ENCODE measurements at regions not wholly inside any gene's neighbourhood (a gene's known extent, or its start where the extent isn't known, plus 50 kb on each side); places are given as distances from the start of the nearest gene placed in this dataset.

DNA sequence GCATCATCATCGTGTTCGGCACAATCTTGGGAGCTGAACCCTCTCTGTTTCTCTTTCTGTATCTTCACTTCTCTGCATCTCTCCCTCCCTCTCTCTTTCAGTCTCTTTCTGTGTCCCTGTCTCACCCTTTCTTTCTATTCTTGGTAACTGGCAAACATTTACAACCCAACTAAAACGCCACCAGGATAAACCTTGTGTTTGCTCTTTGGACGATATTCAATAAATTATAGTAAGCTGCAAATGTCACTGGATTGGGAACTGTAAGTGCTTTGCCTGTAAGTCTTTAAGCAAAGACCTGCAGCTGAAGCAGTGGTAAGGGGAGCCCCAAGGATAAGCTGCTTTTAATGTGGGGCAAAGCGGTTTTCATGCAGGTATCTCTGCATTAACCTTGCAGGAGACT is 558.0 kb upstream of the MKI67 start:
- Mint-ChIP-seq H3K4me1 (ENCODE audit: unreplicated experiment) (peaks cover 19% of the 10 kb centered on the region), H3K36me3 (no peaks in the 10 kb centered on the region), H3K9me3 (no peaks in the 10 kb centered on the region)

DNA sequence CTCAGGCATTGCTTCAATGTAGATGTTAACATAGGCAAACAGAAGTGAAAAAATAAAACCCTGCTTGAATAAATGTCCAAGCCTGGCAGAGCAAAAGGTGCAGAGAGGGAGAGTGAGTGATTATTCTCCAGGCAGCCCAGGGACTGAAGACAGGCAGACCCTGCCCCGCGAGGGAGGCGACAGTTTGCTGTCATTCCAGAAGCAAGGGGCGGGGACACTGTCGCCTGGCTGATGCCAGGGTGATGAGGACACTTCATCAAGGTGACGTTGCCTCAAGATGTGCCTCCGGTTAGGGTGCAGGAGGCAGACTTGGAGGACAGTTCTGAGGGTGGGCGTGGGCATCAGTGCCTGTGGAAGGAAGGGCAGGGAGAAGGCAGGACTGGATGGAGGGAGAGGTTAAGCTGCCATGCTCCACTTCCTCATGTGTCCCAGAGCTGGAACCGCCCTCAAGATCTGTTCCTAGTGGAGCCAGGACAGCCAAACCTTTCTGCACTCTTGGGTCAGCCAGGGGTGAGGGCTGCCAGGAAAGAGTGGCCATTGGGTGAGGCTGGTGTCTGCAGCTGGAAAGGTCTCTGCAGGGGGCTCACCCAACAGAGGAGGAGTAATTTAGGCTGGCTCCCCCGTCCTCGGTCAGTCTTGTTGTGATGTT is 560.5 kb upstream of the MKI67 start:
- Mint-ChIP-seq H3K4me3 (no peak overlapping the region), H3K36me3 (no peaks in the 10 kb centered on the region), H3K9me3 (no peaks in the 10 kb centered on the region), H3K27ac (no peak overlapping the region), H3K4me1 (ENCODE audit: unreplicated experiment) (peaks cover 33% of the 10 kb centered on the region), H3K27me3 (peaks cover 31% of the 10 kb centered on the region)
- TF ChIP-seq, protein P1, sequence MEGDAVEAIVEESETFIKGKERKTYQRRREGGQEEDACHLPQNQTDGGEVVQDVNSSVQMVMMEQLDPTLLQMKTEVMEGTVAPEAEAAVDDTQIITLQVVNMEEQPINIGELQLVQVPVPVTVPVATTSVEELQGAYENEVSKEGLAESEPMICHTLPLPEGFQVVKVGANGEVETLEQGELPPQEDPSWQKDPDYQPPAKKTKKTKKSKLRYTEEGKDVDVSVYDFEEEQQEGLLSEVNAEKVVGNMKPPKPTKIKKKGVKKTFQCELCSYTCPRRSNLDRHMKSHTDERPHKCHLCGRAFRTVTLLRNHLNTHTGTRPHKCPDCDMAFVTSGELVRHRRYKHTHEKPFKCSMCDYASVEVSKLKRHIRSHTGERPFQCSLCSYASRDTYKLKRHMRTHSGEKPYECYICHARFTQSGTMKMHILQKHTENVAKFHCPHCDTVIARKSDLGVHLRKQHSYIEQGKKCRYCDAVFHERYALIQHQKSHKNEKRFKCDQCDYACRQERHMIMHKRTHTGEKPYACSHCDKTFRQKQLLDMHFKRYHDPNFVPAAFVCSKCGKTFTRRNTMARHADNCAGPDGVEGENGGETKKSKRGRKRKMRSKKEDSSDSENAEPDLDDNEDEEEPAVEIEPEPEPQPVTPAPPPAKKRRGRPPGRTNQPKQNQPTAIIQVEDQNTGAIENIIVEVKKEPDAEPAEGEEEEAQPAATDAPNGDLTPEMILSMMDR (conservative IDR thresholded peaks at IDR 0.05) = no peak
- no peak for DNase-seq (ENCODE audit: extremely low spot score, unreplicated experiment)

More for the DNA sequence above, 558.0 kb upstream of the MKI67 start:
- TF ChIP-seq, protein P1 (conservative IDR thresholded peaks at IDR 0.05) = no peak
- Mint-ChIP-seq H3K4me3 (no peak overlapping the region), H3K27ac (no peak overlapping the region), H3K27me3 (peaks cover 22% of the 10 kb centered on the region)
- DNase-seq (ENCODE audit: extremely low spot score, unreplicated experiment) = no peak

DNA sequence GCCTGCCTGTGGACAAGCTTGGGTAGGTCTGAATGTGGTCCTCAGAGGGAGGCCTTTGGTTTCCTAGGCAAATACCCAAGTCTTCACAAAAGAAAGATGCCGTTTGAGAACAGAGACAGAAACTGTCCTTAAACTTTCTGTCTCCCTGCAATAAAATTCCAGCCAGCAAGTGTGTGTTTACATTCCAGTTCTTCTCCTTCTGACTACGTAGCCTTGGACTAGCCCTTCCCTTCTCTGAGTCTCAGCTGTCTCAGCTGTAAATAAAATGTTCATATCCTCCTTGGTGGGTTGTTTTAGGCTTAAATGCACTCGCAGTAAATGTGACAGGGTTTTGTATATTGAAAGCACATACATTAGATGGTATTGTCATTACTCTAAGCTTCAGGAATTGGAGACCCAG is 561.2 kb upstream of the MKI67 start:
- peaks cover 33% of the 10 kb centered on the region for H3K27me3 Mint-ChIP-seq
- TF ChIP-seq, protein P1 (conservative IDR thresholded peaks at IDR 0.05) = no peak
- no peak overlapping the region for H3K27ac Mint-ChIP-seq
- no peaks in the 10 kb centered on the region for H3K9me3 Mint-ChIP-seq
- no peak for DNase-seq (ENCODE audit: extremely low spot score, unreplicated experiment)
- no peak overlapping the region for H3K4me3 Mint-ChIP-seq
- peaks cover 33% of the 10 kb centered on the region for H3K4me1 Mint-ChIP-seq (ENCODE audit: unreplicated experiment)
- H3K36me3 Mint-ChIP-seq = no peaks in the 10 kb centered on the region

DNA sequence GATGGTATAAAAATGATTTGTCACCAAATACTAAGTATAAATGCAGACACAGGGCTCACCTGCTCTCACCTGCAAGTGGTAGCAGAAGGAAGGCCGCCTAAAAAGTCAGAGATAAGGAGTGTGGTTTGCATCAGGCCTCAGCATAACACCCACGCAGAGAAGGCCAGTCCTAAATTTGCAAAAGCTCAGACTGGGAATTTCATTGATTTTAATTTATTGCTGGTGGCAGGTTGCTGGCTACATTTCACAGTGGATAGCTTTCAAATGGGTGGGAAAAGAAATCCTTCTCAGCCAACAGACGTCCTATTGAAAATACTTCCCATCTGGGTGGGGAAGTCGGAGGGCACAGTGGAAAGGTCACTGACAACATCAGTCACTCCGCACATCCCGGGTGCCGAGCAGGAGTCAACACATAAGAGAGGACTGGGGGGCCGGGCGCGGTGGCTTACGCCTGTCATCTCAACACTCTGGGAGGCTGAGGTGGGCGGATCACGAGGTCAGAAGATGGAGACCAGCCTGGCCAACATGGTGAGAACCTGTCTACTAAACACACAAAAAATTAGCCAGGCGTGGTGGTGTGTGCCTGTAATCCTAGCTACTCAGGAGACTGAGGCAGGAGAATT is 561.8 kb upstream of the MKI67 start:
- Mint-ChIP-seq H3K27ac (no peak overlapping the region), H3K36me3 (no peaks in the 10 kb centered on the region), H3K4me3 (no peak overlapping the region), H3K27me3 (peaks cover 33% of the 10 kb centered on the region), H3K9me3 (no peaks in the 10 kb centered on the region), H3K4me1 (ENCODE audit: unreplicated experiment) (peaks cover 30% of the 10 kb centered on the region)
- TF ChIP-seq, protein P1 (conservative IDR thresholded peaks at IDR 0.05) = no peak
- no peak for DNase-seq (ENCODE audit: extremely low spot score, unreplicated experiment)

DNA sequence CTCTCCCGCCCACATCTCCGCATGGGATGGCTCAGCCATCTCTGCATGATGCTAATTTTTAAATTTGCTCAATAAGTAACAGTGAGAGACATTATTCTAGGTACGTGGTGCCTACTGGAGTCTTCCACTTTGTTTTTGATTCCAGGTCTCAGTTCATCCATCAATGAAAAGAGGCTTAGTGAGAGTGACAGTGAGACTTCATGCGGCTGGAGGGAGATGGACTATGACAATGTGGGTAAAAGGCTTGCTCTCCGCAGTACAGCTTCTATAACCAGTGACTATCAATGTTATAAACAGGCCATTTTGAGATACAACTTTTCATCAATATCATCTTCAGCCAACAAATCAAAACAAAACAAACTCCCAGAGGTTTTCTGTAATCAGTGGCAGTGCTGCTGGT is 563.4 kb upstream of the MKI67 start:
- Mint-ChIP-seq H3K9me3 (no peaks in the 10 kb centered on the region), H3K4me3 (no peak overlapping the region), H3K27me3 (peaks cover 30% of the 10 kb centered on the region), H3K36me3 (no peaks in the 10 kb centered on the region), H3K4me1 (ENCODE audit: unreplicated experiment) (peaks cover 27% of the 10 kb centered on the region), H3K27ac (no peak overlapping the region)
- TF ChIP-seq, protein P1 (conservative IDR thresholded peaks at IDR 0.05) = no peak
- DNase-seq (ENCODE audit: extremely low spot score, unreplicated experiment) = no peak

Measured in type B pancreatic cell (in vitro differentiated cells).